HG03103 (cell line): ENCODE measurements at regions not wholly inside any gene's neighbourhood (a gene's known extent, or its start where the extent isn't known, plus 50 kb on each side); places are given as distances from the start of the nearest gene placed in this dataset.
"Not testable (repeated sequence)": the region's sequence is repeated elsewhere in the genome, so short reads cannot be mapped to it uniquely, and the experiment has no call there.

Experiments
- ATAC-seq: cut with Tn5 transposase; IDR thresholded peaks from one replicate; pipeline ENCODE4 v1.9.1; 2021; ENCODE audit warnings: low read depth; ENCODE audit not compliant: unreplicated experiment

- ATAC-seq = no peak
These were observed 1392.3 kb upstream of the CDH9 start for GRCh38 chr5:28430565-28431178.

- ATAC-seq = no peak
These were observed 1382.8 kb upstream of the CDH9 start for GRCh38 chr5:28421141-28421540.

- no peak for ATAC-seq
These were observed 1377.5 kb upstream of the CDH9 start for GRCh38 chr5:28415791-28416443.

GRCh38 chr5:28414619-28415018 lies 1376.2 kb upstream of the CDH9 start:
- no peak for ATAC-seq

- no peak for ATAC-seq
These were observed 1370.3 kb upstream of the CDH9 start for GRCh38 chr5:28408651-28409050.

- ATAC-seq = no peak
These were observed 1369.8 kb upstream of the CDH9 start for GRCh38 chr5:28408186-28408585.

GRCh38 chr5:28404363-28405071 lies 1366.1 kb upstream of the CDH9 start:
- ATAC-seq = no peak

- no peak for ATAC-seq
These were observed 1365.5 kb upstream of the CDH9 start for GRCh38 chr5:28403846-28404245.

- no peak for ATAC-seq
These were observed 1364.4 kb upstream of the CDH9 start for GRCh38 chr5:28402590-28403301.

- no peak for ATAC-seq
These were observed 1361.7 kb upstream of the CDH9 start for GRCh38 chr5:28400076-28400475.

GRCh38 chr5:28399211-28399610 lies 1360.8 kb upstream of the CDH9 start:
- ATAC-seq = no peak

- ATAC-seq = no peak
These were observed 1359.8 kb upstream of the CDH9 start for GRCh38 chr5:28398185-28398584.

- no peak for ATAC-seq
These were observed 1359.1 kb upstream of the CDH9 start for GRCh38 chr5:28397502-28397941.

GRCh38 chr5:28391277-28391676 lies 1352.9 kb upstream of the CDH9 start:
- no peak for ATAC-seq

GRCh38 chr5:28390341-28390740 lies 1352.0 kb upstream of the CDH9 start:
- no peak for ATAC-seq

GRCh38 chr5:28389727-28390126 lies 1351.3 kb upstream of the CDH9 start:
- ATAC-seq = not testable (repeated sequence)

GRCh38 chr5:28388428-28388827 lies 1350.0 kb upstream of the CDH9 start:
- no peak for ATAC-seq

- no peak for ATAC-seq
These were observed 1348.3 kb upstream of the CDH9 start for GRCh38 chr5:28386712-28387111.

GRCh38 chr5:28380167-28380566 lies 1341.8 kb upstream of the CDH9 start:
- ATAC-seq = no peak

- no peak for ATAC-seq
These were observed 1336.1 kb upstream of the CDH9 start for GRCh38 chr5:28374492-28374967.

GRCh38 chr5:28370896-28371295 lies 1332.5 kb upstream of the CDH9 start:
- no peak for ATAC-seq
